ENCODE measurements at regions not wholly inside any gene's neighbourhood (a gene's known extent, or its start where the extent isn't known, plus 50 kb on each side); places are given as distances from the start of the nearest gene placed in this dataset.

- Histone ChIP-seq H3K4me3 (ENCODE audit: low read length) (no peak overlapping the region), H3K27ac (ENCODE audit: low read depth in 1 of 2, low read length in 2 of 2) (no peak overlapping the region), H3K36me3 (ENCODE audit: insufficient read depth, low read length) (no peaks in the 10 kb centered on the region), H3K4me1 (ENCODE audit: insufficient read depth, low read length) (no peaks in the 10 kb centered on the region), H3K9me3 (ENCODE audit: control insufficient read depth in 1 of 2, insufficient read depth in 1 of 2, low read length in 2 of 2) (no peaks in the 10 kb centered on the region), H3K27me3 (ENCODE audit: control insufficient read depth in 1 of 2, insufficient read depth in 2 of 2, low read length in 2 of 2) (no peaks in the 10 kb centered on the region)
- Mint-ChIP-seq H3K27me3 (no peaks in the 10 kb centered on the region), H3K4me1 (ENCODE audit: low read depth) (no peaks in the 10 kb centered on the region), H3K36me3 (ENCODE audit: low read depth) (no peaks in the 10 kb centered on the region), H3K27ac (no peak overlapping the region), H3K9me3 (peaks cover 6% of the 10 kb centered on the region), H3K4me3 (no peak overlapping the region)
- ChIA-PET CTCF (interaction anchor here (1.2 kb wide), 1 partner anchor 27 kb away, joined by 3 read pairs; no protein-coding TSS in a partner anchor), POLR2A (no interaction called here)
- intact Hi-C loops (cut with DNase I, micrococcal nuclease), result no loop called here
- no peak for DNase-seq
- TF ChIP-seq CTCF (IDR thresholded peaks at IDR 0.05), result no peak
- ATAC-seq (ENCODE audit: poor library complexity), result no peak
These were observed 489.1 kb upstream of the MEX3C start for GRCh38 chr18:51686590-51686989.

GRCh38 chr18:51687845-51688585, 490.5 kb upstream of the MEX3C start:
- Histone ChIP-seq H3K9me3 (ENCODE audit: control insufficient read depth in 1 of 2, insufficient read depth in 1 of 2, low read length in 2 of 2) (no peaks in the 10 kb centered on the region), H3K4me3 (ENCODE audit: low read length) (no peak overlapping the region), H3K27me3 (ENCODE audit: control insufficient read depth in 1 of 2, insufficient read depth in 2 of 2, low read length in 2 of 2) (no peaks in the 10 kb centered on the region), H3K36me3 (ENCODE audit: insufficient read depth, low read length) (no peaks in the 10 kb centered on the region), H3K27ac (ENCODE audit: low read depth in 1 of 2, low read length in 2 of 2) (no peak overlapping the region), H3K4me1 (ENCODE audit: insufficient read depth, low read length) (no peaks in the 10 kb centered on the region)
- DNase-seq, result no peak
- intact Hi-C loops (cut with DNase I, micrococcal nuclease), result no loop called here
- Mint-ChIP-seq H3K9me3 (peaks cover 3% of the 10 kb centered on the region), H3K27me3 (no peaks in the 10 kb centered on the region), H3K36me3 (ENCODE audit: low read depth) (no peaks in the 10 kb centered on the region), H3K27ac (no peak overlapping the region), H3K4me3 (no peak overlapping the region), H3K4me1 (ENCODE audit: low read depth) (no peaks in the 10 kb centered on the region)
- CTCF ChIA-PET, result interaction anchor here (1.2 kb wide), 1 partner anchor 26 kb away, joined by 3 read pairs; no protein-coding TSS in a partner anchor
- TF ChIP-seq CTCF (IDR thresholded peaks at IDR 0.05), result no peak
- POLR2A ChIA-PET, result no interaction called here
- no peak for ATAC-seq (ENCODE audit: poor library complexity)

- no peaks in the 10 kb centered on the region for H3K4me1 ChIP-seq (ENCODE audit: insufficient read depth, low read length)
- peaks cover 0 to 4% of the 10 kb centered on the region in 2 experiments for H3K9me3 ChIP-seq (ENCODE audit: control insufficient read depth in 1 of 2, insufficient read depth in 1 of 2, low read length in 2 of 2)
- no peaks in the 10 kb centered on the region for H3K36me3 ChIP-seq (ENCODE audit: insufficient read depth, low read length)
- no peaks in the 10 kb centered on the region for H3K27me3 ChIP-seq (ENCODE audit: control insufficient read depth in 1 of 2, insufficient read depth in 2 of 2, low read length in 2 of 2)
- Mint-ChIP-seq H3K36me3 (ENCODE audit: low read depth) (no peaks in the 10 kb centered on the region), H3K4me1 (ENCODE audit: low read depth) (no peaks in the 10 kb centered on the region), H3K9me3 (no peaks in the 10 kb centered on the region), H3K27ac (no peak overlapping the region), H3K27me3 (no peaks in the 10 kb centered on the region), H3K4me3 (no peak overlapping the region)
- POLR2A ChIA-PET, result no interaction called here
- H3K4me3 ChIP-seq (ENCODE audit: low read length), result no peak overlapping the region
- H3K27ac ChIP-seq (ENCODE audit: low read depth in 1 of 2, low read length in 2 of 2), result no peak overlapping the region
- intact Hi-C loops (cut with DNase I, micrococcal nuclease), result no loop called here
- CTCF ChIA-PET, result no interaction called here
- no peak for TF ChIP-seq CTCF (IDR thresholded peaks at IDR 0.05)
- DNase-seq (no peak), ATAC-seq (ENCODE audit: poor library complexity) (no peak)
These were observed 495.1 kb upstream of the MEX3C start for GRCh38 chr18:51692612-51693011.

Data from CD4-positive, alpha-beta T cell (primary cell).